HG02943 (cell line): ENCODE measurements at regions not wholly inside any gene's neighbourhood (a gene's known extent, or its start where the extent isn't known, plus 50 kb on each side); places are given as distances from the start of the nearest gene placed in this dataset.

Experiments used
- ATAC-seq: cut with Tn5 transposase; IDR thresholded peaks from one replicate; pipeline ENCODE4 v1.9.1; 2021; ENCODE audit warnings: mild to moderate bottlenecking, low read depth, moderate library complexity; ENCODE audit not compliant: unreplicated experiment

- no peak for ATAC-seq
Measured at GRCh38 chrX:39903937-39904336, 193.8 kb downstream of the BCOR start.

GRCh38 chrX:39904816-39905537 lies 192.8 kb downstream of the BCOR start:
- ATAC-seq: no peak

- ATAC-seq: no peak
Measured at GRCh38 chrX:39905538-39905891, 192.2 kb downstream of the BCOR start.

- ATAC-seq: no peak
Measured at GRCh38 chrX:39905946-39906345, 191.8 kb downstream of the BCOR start.

GRCh38 chrX:39907964-39908661 lies 189.6 kb downstream of the BCOR start:
- no peak for ATAC-seq

- no peak for ATAC-seq
Measured at GRCh38 chrX:39909996-39910395, 187.8 kb downstream of the BCOR start.

- no peak for ATAC-seq
Measured at GRCh38 chrX:39910651-39911050, 187.1 kb downstream of the BCOR start.

GRCh38 chrX:39911278-39911897 lies 186.4 kb downstream of the BCOR start:
- ATAC-seq: no peak

GRCh38 chrX:39912126-39912525 lies 185.6 kb downstream of the BCOR start:
- no peak for ATAC-seq

- no peak for ATAC-seq
Measured at GRCh38 chrX:39915081-39915480, 182.7 kb downstream of the BCOR start.

GRCh38 chrX:39915596-39915995 lies 182.2 kb downstream of the BCOR start:
- ATAC-seq: no peak

- ATAC-seq: no peak
Measured at GRCh38 chrX:39921838-39922237, 175.9 kb downstream of the BCOR start.

GRCh38 chrX:39922488-39922887 lies 175.3 kb downstream of the BCOR start:
- no peak for ATAC-seq

- ATAC-seq: no peak
Measured at GRCh38 chrX:39922926-39923325, 174.8 kb downstream of the BCOR start.

GRCh38 chrX:39927380-39927779 lies 170.4 kb downstream of the BCOR start:
- no peak for ATAC-seq

- no peak for ATAC-seq
Measured at GRCh38 chrX:39928704-39929378, 168.9 kb downstream of the BCOR start.

GRCh38 chrX:39929379-39930025 lies 168.3 kb downstream of the BCOR start:
- no peak for ATAC-seq

GRCh38 chrX:39930786-39931528 lies 166.8 kb downstream of the BCOR start:
- ATAC-seq: no peak

GRCh38 chrX:39931529-39932282 lies 166.1 kb downstream of the BCOR start:
- no peak for ATAC-seq
